LNCAP (cell line): ENCODE measurements at regions not wholly inside any gene's neighbourhood (a gene's known extent, or its start where the extent isn't known, plus 50 kb on each side); places are given as distances from the start of the nearest gene placed in this dataset.

Experiments used
- CTCF ChIP-seq: fragments of 450-650 bp; IDR thresholded peaks from 2 replicates; pipeline ENCODE4 v1.5.1; 2017; ENCODE audit warnings: mild to moderate bottlenecking

- TF ChIP-seq CTCF: no peak
These were observed 125.1 kb upstream of the IQSEC1 start for GRCh38 chr3:13198264-13198879.

- TF ChIP-seq CTCF: no peak
These were observed 124.6 kb upstream of the IQSEC1 start for GRCh38 chr3:13197795-13198194.

- TF ChIP-seq CTCF: no peak
These were observed 124.1 kb upstream of the IQSEC1 start for GRCh38 chr3:13197281-13197680.

GRCh38 chr3:13195374-13195773, 122.1 kb upstream of the IQSEC1 start:
- no peak for TF ChIP-seq CTCF

GRCh38 chr3:13194285-13195209, 121.3 kb upstream of the IQSEC1 start:
- TF ChIP-seq CTCF: no peak

GRCh38 chr3:13193320-13194284, 120.4 kb upstream of the IQSEC1 start:
- TF ChIP-seq CTCF: no peak
